ENCODE measurements at regions not wholly inside any gene's neighbourhood (a gene's known extent, or its start where the extent isn't known, plus 50 kb on each side); places are given as distances from the start of the nearest gene placed in this dataset.

GRCh38 chr1:81654657-81655056 is 146.1 kb upstream of the ADGRL2 start:
- peaks cover 0 to 5% of the 10 kb centered on the region in 2 donors for H3K4me1 ChIP-seq
- no peaks in the 10 kb centered on the region for H3K36me3 ChIP-seq
- no peaks in the 10 kb centered on the region for H3K9me3 ChIP-seq
- no peaks in the 10 kb centered on the region for H3K27me3 ChIP-seq
- no peak overlapping the region for H3K4me3 ChIP-seq
- DNase-seq (ENCODE audit: low spot score) = no peak
- TF ChIP-seq, protein P1, sequence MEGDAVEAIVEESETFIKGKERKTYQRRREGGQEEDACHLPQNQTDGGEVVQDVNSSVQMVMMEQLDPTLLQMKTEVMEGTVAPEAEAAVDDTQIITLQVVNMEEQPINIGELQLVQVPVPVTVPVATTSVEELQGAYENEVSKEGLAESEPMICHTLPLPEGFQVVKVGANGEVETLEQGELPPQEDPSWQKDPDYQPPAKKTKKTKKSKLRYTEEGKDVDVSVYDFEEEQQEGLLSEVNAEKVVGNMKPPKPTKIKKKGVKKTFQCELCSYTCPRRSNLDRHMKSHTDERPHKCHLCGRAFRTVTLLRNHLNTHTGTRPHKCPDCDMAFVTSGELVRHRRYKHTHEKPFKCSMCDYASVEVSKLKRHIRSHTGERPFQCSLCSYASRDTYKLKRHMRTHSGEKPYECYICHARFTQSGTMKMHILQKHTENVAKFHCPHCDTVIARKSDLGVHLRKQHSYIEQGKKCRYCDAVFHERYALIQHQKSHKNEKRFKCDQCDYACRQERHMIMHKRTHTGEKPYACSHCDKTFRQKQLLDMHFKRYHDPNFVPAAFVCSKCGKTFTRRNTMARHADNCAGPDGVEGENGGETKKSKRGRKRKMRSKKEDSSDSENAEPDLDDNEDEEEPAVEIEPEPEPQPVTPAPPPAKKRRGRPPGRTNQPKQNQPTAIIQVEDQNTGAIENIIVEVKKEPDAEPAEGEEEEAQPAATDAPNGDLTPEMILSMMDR (IDR thresholded peaks at IDR 0.05) = no peak
- no peak overlapping the region for H3K27ac ChIP-seq

GRCh38 chr1:81654147-81654546 is 146.6 kb upstream of the ADGRL2 start:
- Histone ChIP-seq H3K4me1 (peaks cover 0 to 5% of the 10 kb centered on the region in 2 donors), H3K27ac (no peak overlapping the region)

GRCh38 chr1:81650776-81651175 is 150.0 kb upstream of the ADGRL2 start:
- Histone ChIP-seq H3K27me3 (no peaks in the 10 kb centered on the region), H3K9me3 (no peaks in the 10 kb centered on the region), H3K4me3 (no peak overlapping the region), H3K36me3 (no peaks in the 10 kb centered on the region), H3K27ac (no peak overlapping the region), H3K4me1 (peaks cover 0 to 5% of the 10 kb centered on the region in 2 donors)
- no peak for DNase-seq (ENCODE audit: low spot score)
- TF ChIP-seq, protein P1 (IDR thresholded peaks at IDR 0.05) = no peak

More at GRCh38 chr1:81654147-81654546, 146.6 kb upstream of the ADGRL2 start:
- no peaks in the 10 kb centered on the region for H3K36me3 ChIP-seq
- no peak for DNase-seq (ENCODE audit: low spot score)
- no peak overlapping the region for H3K4me3 ChIP-seq
- no peaks in the 10 kb centered on the region for H3K27me3 ChIP-seq
- no peaks in the 10 kb centered on the region for H3K9me3 ChIP-seq
- TF ChIP-seq, protein P1 (IDR thresholded peaks at IDR 0.05) = no peak

GRCh38 chr1:81635816-81636215 is 164.9 kb upstream of the ADGRL2 start:
- Histone ChIP-seq H3K4me3 (no peak overlapping the region), H3K9me3 (no peaks in the 10 kb centered on the region), H3K36me3 (no peaks in the 10 kb centered on the region), H3K27me3 (no peaks in the 10 kb centered on the region), H3K4me1 (peaks cover 0 to 10% of the 10 kb centered on the region in 2 donors), H3K27ac (no peak overlapping the region)
- TF ChIP-seq, protein P1 (IDR thresholded peaks at IDR 0.05) = no peak
- DNase-seq (ENCODE audit: low spot score) = no peak

DNA sequence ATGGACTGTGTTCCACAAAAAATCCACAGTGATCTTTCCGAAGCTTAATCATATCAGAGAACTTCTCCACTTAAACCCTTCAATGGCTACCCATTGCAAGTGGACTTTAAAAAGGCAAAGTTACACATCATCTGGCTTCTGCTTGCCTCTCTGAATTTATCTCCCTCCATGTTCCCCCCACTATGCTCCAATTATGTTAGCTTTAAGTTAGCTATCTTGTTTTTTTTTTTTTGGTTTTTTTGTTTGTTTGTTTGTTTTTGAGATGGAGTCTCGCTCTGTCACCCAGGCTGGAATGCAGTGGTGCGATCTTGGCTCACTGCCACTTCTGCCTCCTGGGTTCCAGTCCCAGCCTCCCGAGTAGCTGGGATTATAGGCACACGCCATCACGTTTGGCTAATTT is 166.4 kb upstream of the ADGRL2 start:
- no peak overlapping the region for H3K27ac ChIP-seq
- H3K9me3 ChIP-seq = no peaks in the 10 kb centered on the region
- no peak for DNase-seq (ENCODE audit: low spot score)
- H3K27me3 ChIP-seq = no peaks in the 10 kb centered on the region
- H3K36me3 ChIP-seq = no peaks in the 10 kb centered on the region
- H3K4me1 ChIP-seq = peaks cover 0 to 4% of the 10 kb centered on the region in 2 donors
- TF ChIP-seq, protein P1 (IDR thresholded peaks at IDR 0.05) = no peak
- no peak overlapping the region for H3K4me3 ChIP-seq

DNA sequence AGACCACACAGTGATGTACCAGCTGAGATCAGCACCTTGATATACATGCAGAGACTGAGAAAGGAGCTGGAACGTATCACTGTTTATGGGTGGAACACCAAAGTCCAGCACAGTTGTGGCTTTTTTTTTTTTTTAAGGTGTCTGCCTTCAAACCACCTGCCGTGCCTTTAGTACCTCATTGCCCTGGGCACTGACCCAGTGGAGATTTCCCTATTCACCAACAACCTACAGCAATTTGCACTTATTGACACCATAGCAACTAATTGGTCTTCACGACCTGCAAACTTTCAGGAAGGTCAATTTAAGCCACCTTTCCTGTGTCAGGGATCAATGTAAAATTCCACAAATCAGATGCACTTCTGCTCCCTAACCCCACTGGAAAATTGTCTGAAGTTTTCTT is 181.6 kb upstream of the ADGRL2 start:
- H3K27me3 ChIP-seq = no peaks in the 10 kb centered on the region
- no peaks in the 10 kb centered on the region for H3K9me3 ChIP-seq
- H3K4me1 ChIP-seq = no peaks in the 10 kb centered on the region
- DNase-seq (ENCODE audit: low spot score) = no peak
- H3K27ac ChIP-seq = no peak overlapping the region
- no peaks in the 10 kb centered on the region for H3K36me3 ChIP-seq
- H3K4me3 ChIP-seq = no peak overlapping the region
- TF ChIP-seq, protein P1 (IDR thresholded peaks at IDR 0.05) = no peak

All from right atrium auricular region (tissue), 2 donors.